K562 (cell line): ENCODE measurements at regions not wholly inside any gene's neighbourhood (a gene's known extent, or its start where the extent isn't known, plus 50 kb on each side); places are given as distances from the start of the nearest gene placed in this dataset.

ENCODE experiments used
- ATAC-seq: fragments of 200-7000 bp; cut with Tn5 transposase; 3 replicates; pipeline ENCODE4 v1.9.1; 2020; ENCODE audit warnings: moderate library complexity
- BruUV-seq: library from RNA; stranded (reverse); fragments of 400-500 nt; replicated peaks from 2 replicates; lab custom pipeline; 2021; lab: Mats Ljungman, UMichigan
- CTCF ChIA-PET: fragments of 300-600 bp; formaldehyde crosslinking; extraction: SDS; loops from one replicate; lab custom pipeline; 2021; ENCODE audit warnings: low intra/inter-chr PET ratio; lab: Yijun Ruan, JAX
- POLR2A ChIA-PET: fragments of 300-600, 350-650 bp; sonication (Branson Sonifier 250); formaldehyde crosslinking; extraction: SDS; loops from one replicate; lab custom pipeline; 2021; ENCODE audit warnings: antibody characterized with exemption, inconsistent platforms; lab: Yijun Ruan, JAX
- DNase-seq, 4 experiments: peaks; one replicate each; pipeline versions ENCODE4 v3.0.0 to v3.0.0-alpha.2; 2011 to 2018; ENCODE audit warnings: low spot score in 3 of 4, mixed read lengths in 3 of 4; ENCODE audit errors: extremely low read depth in 1 of 4
- FAIRE-seq: peaks from 2 replicates; lab custom pipeline; 2011; peaks lifted over from hg19 to GRCh38; lab: Jason Lieb, UNC
- H2AFZ ChIP-seq: 2 replicates; pipeline ENCODE4 v1.6.0; 2011; ENCODE audit warnings: low read depth, low read length, control low read depth, inconsistent platforms
- H3K27ac ChIP-seq: fragments of 200-600 bp; 3 replicates; pipeline ENCODE4 v1.8.0; 2011; ENCODE audit warnings: low read depth, mild to moderate bottlenecking, control low read depth, inconsistent platforms, low read length, moderate library complexity, mixed read lengths; ENCODE audit errors: extremely low read depth
- H3K27me3 ChIP-seq, 2 experiments: fragments of 300-600 bp in 1 of 2; 2 replicates in 1 of 2; 3 replicates in 1 of 2; pipeline versions ENCODE4 v1.6.0 to v1.8.0; 2011; ENCODE audit warnings: inconsistent platforms in 2 of 2, low read length in 2 of 2, mild to moderate bottlenecking in 1 of 2, mixed read lengths in 1 of 2, moderate library complexity in 1 of 2; ENCODE audit not compliant: control insufficient read depth in 2 of 2, insufficient read depth in 2 of 2
- H3K36me3 ChIP-seq: fragments of 300-600 bp; 3 replicates; pipeline ENCODE4 v1.8.0; 2011; ENCODE audit warnings: mild to moderate bottlenecking, low read length, inconsistent platforms; ENCODE audit not compliant: control insufficient read depth, insufficient read depth
- H3K4me1 ChIP-seq, 2 experiments: fragments of 200-600 bp in 1 of 2; replicated peaks in 1 of 2; 2 replicates in 1 of 2; 3 replicates in 1 of 2; pipeline versions ENCODE4 v1.5.1 to v1.8.0; 2011; ENCODE audit warnings: inconsistent platforms in 2 of 2, low read length in 2 of 2, mild to moderate bottlenecking in 1 of 2, mixed read lengths in 1 of 2, moderate library complexity in 1 of 2; ENCODE audit not compliant: control insufficient read depth in 2 of 2, insufficient read depth in 2 of 2
- H3K4me2 ChIP-seq: 2 replicates; pipeline ENCODE4 v1.6.1; 2011; ENCODE audit warnings: low read length, control low read depth, inconsistent platforms, mixed read lengths; ENCODE audit not compliant: insufficient read depth
- H3K4me3 ChIP-seq: fragments of 200-600 bp; sonication (generic), shearing (Covaris generic); 2 replicates; pipeline ENCODE4 v1.5.1; 2016; ENCODE audit warnings: control low read depth, inconsistent platforms
- H3K79me2 ChIP-seq: fragments of 200-600 bp; 3 replicates; pipeline ENCODE4 v1.8.0; 2011; ENCODE audit warnings: low read length, inconsistent platforms; ENCODE audit not compliant: control insufficient read depth, insufficient read depth
- H3K9ac ChIP-seq, 2 experiments: 2 replicates each; pipeline versions ENCODE4 v1.6.0 to v1.6.1; 2011; ENCODE audit warnings: low read depth in 2 of 2, low read length in 2 of 2, control low read depth in 1 of 2, inconsistent platforms in 1 of 2, mild to moderate bottlenecking in 1 of 2, mixed read lengths in 1 of 2; ENCODE audit not compliant: insufficient read depth in 1 of 2
- H3K9me1 ChIP-seq: one replicate; pipeline ENCODE4 v1.6.0; 2011; ENCODE audit warnings: inconsistent platforms, mild to moderate bottlenecking, low read length, moderate library complexity; ENCODE audit not compliant: control insufficient read depth, insufficient read depth
- H3K9me3 ChIP-seq: replicated peaks from 2 replicates; pipeline ENCODE4 v1.5.1; 2011; ENCODE audit warnings: low read depth, low read length, inconsistent platforms; ENCODE audit not compliant: control insufficient read depth, insufficient read depth
- H4K20me1 ChIP-seq: replicated peaks from 2 replicates; pipeline ENCODE4 v1.6.1; 2011; ENCODE audit warnings: low read length, inconsistent platforms, mixed read lengths; ENCODE audit not compliant: control insufficient read depth, insufficient read depth
- ESRRB ChIP-seq: fragments of 250-450 bp; sonication (Bioruptor Pico); IDR thresholded peaks from 2 replicates; pipeline ENCODE4 v1.5.0; 2020; ENCODE audit warnings: mild to moderate bottlenecking, moderate library complexity, borderline replicate concordance
- ETS2 ChIP-seq: IDR thresholded peaks from 2 replicates; pipeline ENCODE4 v1.6.1; 2016; ENCODE audit warnings: borderline replicate concordance, missing genetic modification characterization, mild to moderate bottlenecking, moderate library complexity, missing compliant biosample characterization; ENCODE audit not compliant: poor library complexity, severe bottlenecking
- GATA2 ChIP-seq: sonication (generic); formaldehyde crosslinking; IDR thresholded peaks from 2 replicates; pipeline ENCODE4 v1.4.0; 2020; ENCODE audit warnings: mild to moderate bottlenecking, missing genetic modification reagents
- HNRNPL ChIP-seq: fragments of 200-400 bp; formaldehyde crosslinking; IDR thresholded peaks from 2 replicates; pipeline ENCODE4 v1.6.1; 2017; ENCODE audit warnings: low read depth, mild to moderate bottlenecking, low read length
- MBD2 ChIP-seq: sonication (generic); IDR thresholded peaks from 2 replicates; pipeline ENCODE4 v1.6.1; 2016; ENCODE audit warnings: low read depth, borderline replicate concordance
- PCBP1 ChIP-seq: fragments of 200-400 bp; formaldehyde crosslinking; IDR thresholded peaks from 2 replicates; pipeline ENCODE4 v1.6.1; 2018; ENCODE audit warnings: mild to moderate bottlenecking, low read depth, low read length; ENCODE audit not compliant: poor library complexity, severe bottlenecking
- RBM17 ChIP-seq: fragments of 200-400 bp; formaldehyde crosslinking; IDR thresholded peaks from 2 replicates; pipeline ENCODE4 v1.6.1; 2017; ENCODE audit warnings: low read depth, mild to moderate bottlenecking, low read length, borderline replicate concordance
- TCF3 ChIP-seq: sonication (generic); formaldehyde crosslinking; IDR thresholded peaks from 2 replicates; pipeline ENCODE4 v1.4.0; 2020; ENCODE audit warnings: mild to moderate bottlenecking, missing genetic modification reagents
- TCFL5 ChIP-seq: fragments of 250-450 bp; sonication (Bioruptor Pico); conservative IDR thresholded peaks from 2 replicates; pipeline ENCODE4 v1.6.1; 2021; ENCODE audit warnings: mild to moderate bottlenecking, moderate library complexity, matching md5 sums
- TSC22D4 ChIP-seq: fragments of 450-650 bp; IDR thresholded peaks from 2 replicates; pipeline ENCODE4 v1.6.1; 2016; ENCODE audit warnings: missing genetic modification characterization, missing biosample characterization, control low read depth
- ZBTB43 ChIP-seq: sonication (generic); formaldehyde crosslinking; IDR thresholded peaks from 2 replicates; pipeline ENCODE4 v1.8.0; 2023; ENCODE audit warnings: mild to moderate bottlenecking, missing genetic modification reagents
- ZNF311 ChIP-seq: fragments of 250-450 bp; sonication (Bioruptor Pico); IDR thresholded peaks from 2 replicates; pipeline ENCODE4 v1.4.0; 2020; ENCODE audit warnings: mild to moderate bottlenecking, moderate library complexity
- ZNF584 ChIP-seq: fragments of 200-800 bp; sonication (Bioruptor generic); IDR thresholded peaks from 2 replicates; pipeline ENCODE4 v1.6.1; 2016; ENCODE audit warnings: low read depth, mild to moderate bottlenecking, missing genetic modification characterization, missing compliant biosample characterization
- WGBS: fragments of 100-300 bp; shearing (Covaris generic); methylation state at CpG from one replicate; pipeline ENCODE4 v1.1.6; 2016; ENCODE audit warnings: low coverage, mixed read lengths; ENCODE audit not compliant: insufficient coverage; ENCODE audit errors: missing lambda C conversion rate; 5-methylcytosine and 5-hydroxymethylcytosine counted together
- in situ Hi-C: fragments of 300-500 bp; cut with MboI; formaldehyde crosslinking; loops from 4 replicates; pipeline ENCODE4 v1.15.0; 2018; ENCODE audit warnings: inconsistent platforms, mixed read lengths
- intact Hi-C: fragments of 100-400 bp; cut with micrococcal nuclease; formaldehyde crosslinking; loops from 2 replicates; pipeline ENCODE4 v1.14.2; 2022
- TF ChIP-seq, protein P1 (sequence below): fragments of 250-450 bp; sonication (Bioruptor Pico); IDR thresholded peaks from 2 replicates; pipeline ENCODE4 v1.4.0; 2020; ENCODE audit warnings: mild to moderate bottlenecking, moderate library complexity
- TF ChIP-seq, protein P2 (sequence below): fragments of 250-450 bp; sonication (Bioruptor Pico); IDR thresholded peaks from 2 replicates; pipeline ENCODE4 v1.8.0; 2022; ENCODE audit warnings: moderate library complexity, mild to moderate bottlenecking, inconsistent platforms

DNA sequence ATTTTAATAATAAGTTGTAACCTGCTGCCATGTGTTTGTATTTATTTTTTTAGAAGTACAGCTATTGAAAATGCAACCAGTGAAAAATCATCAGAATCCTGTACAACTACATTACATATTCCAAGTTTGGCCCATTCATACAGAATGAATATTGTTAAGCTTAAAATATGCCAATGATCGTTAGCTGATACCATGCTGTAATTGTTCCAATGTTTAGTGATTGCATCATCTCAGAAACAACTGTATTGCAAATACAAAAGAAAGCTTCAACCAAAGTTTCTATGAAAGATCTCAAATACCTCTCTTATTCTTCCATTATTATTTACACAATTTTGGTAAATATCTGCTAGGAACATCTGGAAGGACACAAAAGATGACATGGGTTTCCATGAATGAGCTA lies 51.6 kb upstream of the ALCAM start (continued):
- TF ChIP-seq ZBTB43 (CRISPR knock-in tag) (no peak), GATA2 (CRISPR knock-in tag) (no peak)

GRCh38 chr3:105315815-105316214 lies 50.9 kb upstream of the ALCAM start:
- FAIRE-seq, result no peak
- no peak for TF ChIP-seq ETS2
- TF ChIP-seq, protein P1, sequence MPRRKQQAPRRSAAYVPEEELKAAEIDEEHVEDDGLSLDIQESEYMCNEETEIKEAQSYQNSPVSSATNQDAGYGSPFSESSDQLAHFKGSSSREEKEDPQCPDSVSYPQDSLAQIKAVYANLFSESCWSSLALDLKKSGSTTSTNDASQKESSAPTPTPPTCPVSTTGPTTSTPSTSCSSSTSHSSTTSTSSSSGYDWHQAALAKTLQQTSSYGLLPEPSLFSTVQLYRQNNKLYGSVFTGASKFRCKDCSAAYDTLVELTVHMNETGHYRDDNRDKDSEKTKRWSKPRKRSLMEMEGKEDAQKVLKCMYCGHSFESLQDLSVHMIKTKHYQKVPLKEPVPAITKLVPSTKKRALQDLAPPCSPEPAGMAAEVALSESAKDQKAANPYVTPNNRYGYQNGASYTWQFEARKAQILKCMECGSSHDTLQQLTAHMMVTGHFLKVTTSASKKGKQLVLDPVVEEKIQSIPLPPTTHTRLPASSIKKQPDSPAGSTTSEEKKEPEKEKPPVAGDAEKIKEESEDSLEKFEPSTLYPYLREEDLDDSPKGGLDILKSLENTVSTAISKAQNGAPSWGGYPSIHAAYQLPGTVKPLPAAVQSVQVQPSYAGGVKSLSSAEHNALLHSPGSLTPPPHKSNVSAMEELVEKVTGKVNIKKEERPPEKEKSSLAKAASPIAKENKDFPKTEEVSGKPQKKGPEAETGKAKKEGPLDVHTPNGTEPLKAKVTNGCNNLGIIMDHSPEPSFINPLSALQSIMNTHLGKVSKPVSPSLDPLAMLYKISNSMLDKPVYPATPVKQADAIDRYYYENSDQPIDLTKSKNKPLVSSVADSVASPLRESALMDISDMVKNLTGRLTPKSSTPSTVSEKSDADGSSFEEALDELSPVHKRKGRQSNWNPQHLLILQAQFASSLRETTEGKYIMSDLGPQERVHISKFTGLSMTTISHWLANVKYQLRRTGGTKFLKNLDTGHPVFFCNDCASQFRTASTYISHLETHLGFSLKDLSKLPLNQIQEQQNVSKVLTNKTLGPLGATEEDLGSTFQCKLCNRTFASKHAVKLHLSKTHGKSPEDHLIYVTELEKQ (CRISPR knock-in tag), result no peak
- TF ChIP-seq RBM17, result no peak
- no peak for TF ChIP-seq MBD2
- TF ChIP-seq, protein P2, sequence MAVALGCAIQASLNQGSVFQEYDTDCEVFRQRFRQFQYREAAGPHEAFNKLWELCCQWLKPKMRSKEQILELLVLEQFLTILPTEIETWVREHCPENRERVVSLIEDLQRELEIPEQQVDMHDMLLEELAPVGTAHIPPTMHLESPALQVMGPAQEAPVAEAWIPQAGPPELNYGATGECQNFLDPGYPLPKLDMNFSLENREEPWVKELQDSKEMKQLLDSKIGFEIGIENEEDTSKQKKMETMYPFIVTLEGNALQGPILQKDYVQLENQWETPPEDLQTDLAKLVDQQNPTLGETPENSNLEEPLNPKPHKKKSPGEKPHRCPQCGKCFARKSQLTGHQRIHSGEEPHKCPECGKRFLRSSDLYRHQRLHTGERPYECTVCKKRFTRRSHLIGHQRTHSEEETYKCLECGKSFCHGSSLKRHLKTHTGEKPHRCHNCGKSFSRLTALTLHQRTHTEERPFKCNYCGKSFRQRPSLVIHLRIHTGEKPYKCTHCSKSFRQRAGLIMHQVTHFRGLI (CRISPR knock-in tag), result no peak
- TF ChIP-seq TSC22D4, result no peak
- TF ChIP-seq ZNF584 (CRISPR knock-in tag), result no peak
- TF ChIP-seq ESRRB, result no peak
- no peak for TF ChIP-seq TCF3
- no peak for TF ChIP-seq ZNF311
- no peak for TF ChIP-seq TCFL5 (CRISPR knock-in tag)
- no peak for TF ChIP-seq PCBP1
- TF ChIP-seq HNRNPL, result no peak

More at GRCh38 chr3:105315815-105316214, 50.9 kb upstream of the ALCAM start:
- Histone ChIP-seq H2AFZ (no peak overlapping the region), H3K4me2 (no peak overlapping the region), H3K79me2 (no peaks in the 10 kb centered on the region), H3K9me1 (no peaks in the 10 kb centered on the region), H3K9ac (no peak overlapping the region), H3K36me3 (no peaks in the 10 kb centered on the region), H4K20me1 (no peaks in the 10 kb centered on the region), H3K27me3 (no peaks in the 10 kb centered on the region), H3K4me3 (no peak overlapping the region), H3K9me3 (no peaks in the 10 kb centered on the region), H3K27ac (no peak overlapping the region), H3K4me1 (no peaks in the 10 kb centered on the region)
- 0% methylated on average over 2 of the region's 3 CpGs for WGBS
- DNase-seq, result no peak
- CTCF ChIA-PET, result no interaction called here
- POLR2A ChIA-PET, result no interaction called here
- BruUV-seq, result no TSS peak
- in situ Hi-C loops, result no loop called here
- intact Hi-C loops, result no loop called here
- no peak for ATAC-seq
